HCEC 1CT (cell line): ENCODE measurements at regions not wholly inside any gene's neighbourhood (a gene's known extent, or its start where the extent isn't known, plus 50 kb on each side); places are given as distances from the start of the nearest gene placed in this dataset.
"Not testable (repeated sequence)": the region's sequence is repeated elsewhere in the genome, so short reads cannot be mapped to it uniquely, and the experiment has no call there.

ENCODE experiments used
- DNase-seq: peaks from one replicate; pipeline ENCODE4 v3.0.0-alpha.2; 2017

DNA sequence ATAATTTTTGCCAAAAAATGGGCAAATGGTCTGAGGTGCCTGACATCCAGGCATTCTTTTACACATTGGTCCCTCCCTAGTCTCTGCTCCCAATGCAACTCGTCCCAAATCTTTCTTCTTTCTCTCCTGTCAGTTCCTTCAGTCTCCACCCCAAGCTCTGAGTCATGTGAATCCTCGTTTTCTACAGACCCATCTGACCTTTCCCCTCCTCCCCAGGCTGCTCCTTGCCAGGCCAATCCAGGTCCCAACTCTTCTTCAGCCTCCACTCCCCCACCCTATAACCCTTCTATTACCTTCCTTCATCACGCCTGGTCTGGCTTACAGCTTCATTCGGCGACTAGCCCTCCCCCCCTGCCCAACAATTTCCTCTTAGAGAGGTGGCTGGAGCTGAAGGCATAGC is 55.3 kb downstream of the BBS10 start:
- DNase-seq, result not testable (repeated sequence)

DNA sequence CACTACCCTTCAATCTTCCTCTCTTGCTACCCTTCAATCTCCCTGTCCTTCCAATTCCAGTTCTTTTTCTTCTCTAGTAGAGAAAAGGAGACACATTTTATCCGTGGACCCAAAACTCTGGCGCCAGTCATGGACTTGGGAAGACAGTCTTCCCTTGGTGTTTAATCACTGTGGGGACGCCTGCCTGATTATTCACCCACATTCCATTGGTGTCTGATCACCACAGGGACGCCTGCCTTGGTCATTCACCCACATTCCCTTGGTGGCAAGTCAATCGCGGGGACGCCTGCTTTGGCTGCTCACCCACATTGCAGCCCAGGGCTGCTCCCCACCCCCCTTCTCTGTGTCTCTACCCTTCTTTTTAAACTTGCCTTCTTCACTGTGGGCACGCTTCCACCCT is 55.9 kb downstream of the BBS10 start:
- DNase-seq, result not testable (repeated sequence)

DNA sequence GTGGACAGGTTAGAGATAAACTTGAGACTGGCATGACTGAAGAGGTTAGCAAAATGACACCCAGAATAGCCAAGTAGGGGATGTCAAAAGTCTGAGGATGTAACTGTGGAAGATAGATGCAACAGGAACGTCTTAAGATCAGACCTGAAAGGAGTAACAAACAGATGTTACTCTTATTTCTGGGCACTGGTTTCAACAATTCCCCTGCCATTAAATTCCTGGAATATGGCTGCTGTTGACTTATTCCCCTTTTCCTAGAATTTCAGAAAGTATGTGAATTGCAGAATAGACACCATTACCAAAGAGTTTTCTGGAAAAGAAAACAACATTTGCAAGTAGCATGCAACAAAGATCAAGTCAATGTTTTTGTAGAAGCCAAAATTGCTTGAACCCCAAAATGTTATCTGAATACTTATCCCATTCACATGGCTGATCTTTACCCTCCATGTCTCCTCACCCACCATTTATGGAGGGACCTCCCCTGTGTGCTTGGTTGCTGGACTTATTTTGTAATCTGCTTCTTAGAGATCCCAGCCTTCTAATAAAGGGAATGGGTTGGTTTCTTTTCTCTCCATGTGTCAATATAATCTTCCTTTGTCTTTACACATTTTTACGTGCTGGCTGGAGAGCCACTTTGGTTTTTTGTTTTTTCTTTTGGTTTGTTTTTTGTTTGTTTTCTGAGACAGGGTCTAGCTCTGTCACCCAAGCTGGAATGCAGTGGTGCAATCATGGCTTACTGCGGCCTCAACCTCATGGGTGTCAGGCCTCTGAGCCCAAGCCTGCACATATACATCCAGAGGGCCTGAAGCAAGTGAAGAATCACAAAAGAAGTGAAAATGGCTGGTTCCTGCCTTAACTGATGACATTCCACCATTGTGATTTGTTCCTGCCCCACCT is 57.0 kb downstream of the BBS10 start:
- DNase-seq, result no peak

DNA sequence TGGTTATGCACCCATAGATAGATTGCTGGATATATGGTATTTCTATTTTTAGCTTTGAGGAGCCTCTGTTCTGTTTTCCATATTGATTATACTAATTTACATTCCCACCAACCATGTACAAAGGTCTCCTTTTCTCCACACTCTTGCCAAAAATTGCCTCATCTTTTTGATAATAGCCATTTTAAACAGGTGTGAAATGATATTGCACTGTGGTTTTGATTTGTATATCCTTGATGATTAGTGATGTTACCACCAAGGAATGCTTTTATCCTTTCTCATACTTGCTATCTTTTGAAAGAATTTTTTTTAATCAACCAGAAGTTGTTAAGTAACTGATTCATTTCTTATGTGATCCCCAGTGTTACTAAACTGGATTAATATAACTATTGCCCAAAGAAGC is 60.0 kb downstream of the BBS10 start:
- peak; percentile 34 for DNase-seq

DNA sequence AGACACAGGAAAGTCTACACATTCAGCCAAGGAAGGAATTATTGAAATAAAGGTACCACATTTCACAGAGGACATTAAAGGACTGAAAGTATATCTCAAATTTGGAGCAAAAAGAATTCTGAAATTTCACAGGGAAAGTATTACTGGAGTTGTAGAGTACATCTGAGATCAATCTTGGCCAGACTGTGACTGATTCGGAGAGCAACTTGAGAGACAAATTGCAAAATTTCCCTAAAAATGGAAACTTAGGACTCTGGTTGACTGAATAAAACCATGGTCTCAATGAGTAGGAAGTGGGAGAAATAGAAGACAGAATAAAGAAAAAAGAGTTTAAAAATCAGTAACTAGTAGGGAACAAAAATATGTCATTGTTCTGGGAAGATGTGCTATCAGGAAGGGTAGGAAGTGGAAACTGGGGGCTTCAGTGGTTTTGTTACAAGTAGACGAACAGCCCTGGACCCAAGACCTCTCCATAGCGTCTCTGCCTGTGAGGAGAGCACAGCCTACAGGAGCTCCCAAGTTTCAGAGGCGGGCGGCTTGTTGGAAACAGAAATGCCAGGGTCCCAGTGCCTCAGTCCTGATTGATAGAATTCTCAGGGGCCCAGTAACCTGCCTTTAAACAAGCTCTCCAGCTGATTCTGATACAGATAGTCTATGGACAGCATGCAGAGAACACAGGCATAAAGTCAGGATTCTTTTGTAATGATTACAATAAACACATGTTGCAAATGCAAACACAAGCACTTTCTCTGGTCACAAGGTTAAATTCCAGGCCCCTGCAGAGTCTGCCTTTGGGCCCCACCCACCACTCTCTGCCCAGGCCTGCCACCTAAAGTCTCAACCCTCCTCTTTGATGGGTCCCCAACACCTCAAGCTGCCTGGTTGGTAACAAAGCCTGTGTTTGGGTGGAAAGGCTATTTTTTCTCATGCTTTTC is 63.1 kb downstream of the BBS10 start:
- DNase-seq, result peak; percentile 81

DNA sequence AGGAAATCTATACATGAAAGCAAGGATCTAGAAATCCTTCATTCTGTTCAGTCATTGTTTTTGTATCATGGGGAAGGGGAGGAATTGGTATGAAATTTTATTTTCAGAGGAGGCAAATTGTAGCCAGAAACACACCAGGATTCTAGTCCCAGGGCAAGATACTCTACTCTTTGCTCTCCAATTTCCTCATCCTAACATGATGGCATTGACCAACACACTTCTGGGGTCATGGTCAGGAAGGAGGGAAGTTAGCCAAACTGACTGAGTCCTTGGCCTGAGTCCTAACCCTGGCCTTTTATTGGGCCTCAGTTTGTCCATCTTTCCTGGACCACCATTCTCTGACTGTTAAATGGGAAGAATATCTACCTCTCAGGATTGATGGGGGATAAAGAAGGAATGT is 65.5 kb downstream of the BBS10 start:
- no peak for DNase-seq

DNA sequence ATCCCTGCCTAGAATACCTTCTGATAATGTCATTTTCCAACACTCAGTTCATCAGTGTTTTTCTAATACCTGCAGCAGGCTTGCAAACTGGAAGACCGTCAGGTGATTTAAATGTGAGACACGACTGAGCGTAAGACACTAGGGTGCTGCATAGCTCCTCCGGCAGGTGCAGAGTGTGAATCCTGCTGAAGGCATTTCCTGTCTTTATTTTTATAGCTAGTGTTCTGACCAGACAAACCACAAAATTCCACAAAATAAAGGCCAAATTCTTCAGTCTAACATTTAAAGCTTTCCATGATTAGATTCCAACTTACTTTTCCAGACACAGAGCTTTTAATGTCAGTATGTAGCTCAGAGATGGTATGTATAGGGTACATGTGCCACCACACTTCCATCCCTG is 70.7 kb downstream of the BBS10 start:
- peak; percentile 81 for DNase-seq

DNA sequence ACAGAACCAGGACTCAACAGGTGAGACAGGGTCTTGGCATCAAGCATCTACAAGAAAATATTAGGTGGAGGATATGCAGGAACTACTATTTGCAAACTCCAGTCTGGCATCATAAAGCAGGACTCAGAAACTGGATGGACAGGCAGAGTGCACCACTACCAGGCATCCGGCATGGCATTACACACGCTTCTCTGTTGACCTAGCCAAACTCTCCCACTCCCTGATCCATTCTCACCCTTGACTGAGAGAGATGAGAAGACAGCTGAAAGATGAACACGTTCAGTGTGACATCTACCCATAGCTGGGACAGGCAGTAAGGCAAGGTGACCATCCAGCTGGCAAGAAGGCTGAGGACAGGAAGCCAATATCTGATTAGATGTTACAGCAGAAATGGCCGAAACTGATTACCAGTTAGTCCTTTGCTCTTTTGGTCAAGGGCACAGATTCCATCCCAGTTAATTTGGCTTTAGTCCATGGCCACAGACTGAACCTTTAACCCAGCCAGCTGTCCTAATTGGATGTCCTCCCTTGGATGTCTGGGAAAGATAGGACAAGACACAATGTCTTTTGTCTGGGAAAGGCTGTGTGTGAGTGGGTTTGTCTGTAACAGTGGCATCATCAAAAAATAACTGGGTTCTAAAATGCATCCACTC is 71.6 kb downstream of the BBS10 start:
- DNase-seq, result no peak

DNA sequence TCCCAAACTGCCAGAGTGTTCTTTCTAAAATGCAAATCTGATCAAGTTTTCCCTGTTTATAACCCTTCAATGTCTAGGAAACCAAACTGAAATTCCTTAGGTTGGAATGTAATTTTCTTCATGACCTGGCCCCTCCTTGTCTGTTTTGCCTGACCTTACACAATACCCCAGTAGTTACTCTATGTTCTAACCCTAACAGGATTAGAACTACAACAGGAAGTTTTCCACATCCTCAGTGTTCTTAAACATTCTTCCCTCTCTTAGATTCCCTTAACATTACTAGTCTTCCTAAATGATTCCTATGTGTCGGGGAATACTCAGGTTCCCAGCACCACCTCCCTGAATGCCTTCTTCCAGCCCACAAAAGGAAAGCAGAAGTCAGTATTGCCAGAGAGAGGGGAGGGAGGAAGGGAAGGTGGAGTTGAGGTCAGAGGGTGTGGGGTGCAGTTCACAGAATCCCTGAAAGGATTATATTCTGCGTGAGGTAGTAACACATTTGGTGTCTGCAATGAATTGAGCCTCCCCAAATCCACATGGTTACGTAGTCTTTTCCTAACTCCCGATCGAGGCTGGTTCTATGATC is 72.6 kb downstream of the BBS10 start:
- DNase-seq, result peak; percentile 59

DNA sequence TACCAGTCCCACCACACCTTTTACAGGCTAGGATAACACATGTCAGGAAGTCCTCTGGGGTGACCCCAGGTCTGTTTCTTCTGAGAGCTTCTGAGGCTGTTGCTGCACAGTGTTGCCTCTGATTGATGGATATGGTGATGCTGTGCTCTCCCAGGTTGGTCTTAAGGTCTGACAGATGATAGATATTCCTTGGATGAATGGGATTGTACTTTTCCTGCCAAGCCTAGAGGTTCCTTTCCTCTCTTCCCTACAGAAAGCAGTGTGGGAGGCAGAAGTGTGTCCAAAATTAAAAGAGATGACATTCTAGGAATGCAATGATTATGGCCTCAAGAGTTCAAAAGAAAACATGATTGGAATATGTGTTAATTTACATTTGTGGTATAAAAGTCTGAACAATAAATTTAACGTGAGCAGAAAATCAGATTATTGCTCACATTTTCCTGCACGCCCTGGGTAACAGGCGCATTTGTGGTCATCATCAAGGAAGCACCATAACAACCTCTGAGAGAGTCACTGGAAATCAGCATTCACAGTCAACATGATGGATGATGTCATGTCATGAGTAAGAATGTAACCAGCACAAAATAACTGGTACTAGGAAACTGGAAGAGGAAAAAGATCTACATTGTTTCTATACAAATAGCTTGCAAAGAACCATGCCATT is 73.7 kb downstream of the BBS10 start:
- DNase-seq, result peak; percentile 57

DNA sequence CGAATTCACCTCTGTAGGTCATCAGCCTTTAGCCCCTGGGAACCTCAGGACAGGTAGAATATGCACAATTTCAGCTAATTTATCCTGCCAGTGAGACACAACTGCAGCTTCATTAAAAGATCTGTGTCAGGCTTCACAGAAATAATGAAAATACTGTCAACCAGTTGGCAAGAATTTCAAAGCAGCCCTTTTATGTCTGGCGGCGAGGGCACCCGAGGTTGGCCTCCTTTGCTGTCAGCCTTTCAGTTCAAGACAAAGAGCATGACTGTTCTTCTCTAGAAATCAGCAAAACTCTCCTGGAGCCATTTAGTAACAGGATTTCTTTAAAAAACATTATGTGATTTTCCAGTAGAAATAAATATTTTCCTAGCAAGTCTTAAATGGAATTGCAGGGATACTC is 75.9 kb downstream of the BBS10 start:
- no peak for DNase-seq

DNA sequence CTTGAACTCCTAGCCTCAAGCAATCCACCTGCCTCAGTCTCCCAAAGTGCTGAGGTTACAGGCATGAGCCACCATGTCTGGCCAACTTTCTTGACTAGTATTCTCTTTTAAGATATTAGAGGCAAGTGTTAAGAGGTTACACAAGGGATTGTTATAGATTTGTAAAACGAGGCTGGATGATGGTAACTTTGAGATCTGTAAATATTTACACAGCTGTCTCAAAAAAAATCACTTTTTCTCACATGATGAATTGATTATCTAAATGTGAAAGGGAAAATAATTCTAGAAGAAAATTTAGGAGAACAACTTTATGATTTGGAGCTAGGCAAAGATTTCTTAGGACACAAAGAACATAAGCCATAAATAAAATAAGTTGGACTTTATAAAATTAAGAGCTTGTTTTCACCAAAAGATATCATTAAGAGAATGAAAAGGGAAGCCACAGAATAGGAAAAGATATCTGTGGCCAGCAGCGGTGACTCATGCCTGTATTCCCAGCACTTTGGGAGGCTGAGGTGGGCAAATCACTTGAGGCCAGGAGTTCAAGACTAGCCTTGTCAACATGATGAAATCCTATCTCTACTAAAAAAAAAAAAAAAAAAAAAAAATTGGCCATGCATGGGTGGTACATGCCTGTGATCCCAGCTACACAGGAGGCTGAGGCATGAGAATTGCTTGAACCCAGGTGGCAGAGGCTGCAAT is 77.4 kb downstream of the BBS10 start:
- DNase-seq, result no peak

DNA sequence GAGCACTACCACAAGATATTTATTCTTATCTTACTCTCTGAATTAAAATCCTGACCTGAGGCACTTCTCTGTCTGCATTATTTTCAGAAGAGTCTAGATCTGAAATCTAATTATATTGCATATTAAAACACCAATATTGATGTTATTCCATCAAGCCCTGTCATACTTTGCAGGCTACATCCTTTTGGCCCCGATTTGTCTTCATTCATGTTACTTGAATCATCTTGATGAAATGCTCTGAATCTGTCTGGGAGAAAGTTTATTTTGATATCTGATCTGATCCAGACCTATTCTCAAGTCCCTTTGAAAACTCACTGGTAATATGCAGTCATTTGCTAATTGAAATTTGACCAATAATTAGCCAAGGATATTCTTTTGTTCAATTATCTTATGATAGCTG is 79.9 kb downstream of the BBS10 start:
- DNase-seq, result peak; percentile 70

DNA sequence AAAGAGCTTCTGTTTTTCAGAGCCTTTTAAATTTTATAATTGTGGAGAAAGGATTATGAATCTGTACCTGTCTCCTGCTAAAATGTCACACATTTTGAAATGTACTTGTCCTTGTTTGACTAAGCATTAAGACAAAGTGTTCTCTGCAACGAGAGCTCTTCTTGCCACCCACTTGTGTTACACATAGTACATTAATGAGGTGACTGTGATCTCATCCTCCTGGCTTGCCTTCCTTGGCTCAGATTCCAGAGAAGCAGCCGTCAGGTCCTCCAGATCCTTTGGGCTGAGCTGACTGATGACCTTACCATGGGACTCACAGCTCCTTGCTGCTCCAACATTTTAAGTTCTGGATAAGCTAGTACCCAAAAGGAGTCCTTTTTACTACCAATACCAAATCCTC is 81.4 kb downstream of the BBS10 start:
- peak; percentile 91 for DNase-seq

DNA sequence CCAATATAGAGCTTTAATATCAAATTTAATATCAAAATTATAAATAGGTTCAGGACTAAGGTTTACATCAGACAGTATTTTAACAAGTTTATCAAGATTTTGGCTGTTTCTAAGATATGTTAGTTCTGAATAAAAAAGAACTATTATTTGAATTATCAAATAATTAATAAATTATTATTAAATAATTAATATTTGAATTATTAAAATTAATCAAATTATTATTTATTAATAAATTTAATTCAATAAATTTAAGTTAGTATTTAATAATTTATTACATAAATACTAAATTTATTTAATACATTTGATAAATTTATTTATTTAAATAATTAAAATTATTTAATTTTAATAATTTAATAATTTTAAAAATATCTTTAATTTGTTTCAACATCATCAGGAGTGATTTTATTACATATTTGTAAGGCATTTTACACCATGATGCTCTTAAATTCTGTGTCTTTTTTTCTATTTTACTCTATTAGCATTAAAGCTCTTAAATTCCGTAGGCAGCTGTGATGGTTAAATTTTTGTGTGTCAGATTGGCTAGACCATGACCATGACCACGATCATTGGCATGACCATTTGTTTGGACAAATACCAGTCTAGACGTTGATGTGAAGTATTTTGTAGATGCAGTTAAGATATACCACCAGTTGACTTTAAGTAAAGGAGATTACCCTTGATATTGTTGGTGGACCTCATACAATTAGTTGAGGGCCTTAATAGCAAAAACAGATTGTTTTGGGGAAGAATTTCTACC is 82.6 kb downstream of the BBS10 start:
- no peak for DNase-seq

DNA sequence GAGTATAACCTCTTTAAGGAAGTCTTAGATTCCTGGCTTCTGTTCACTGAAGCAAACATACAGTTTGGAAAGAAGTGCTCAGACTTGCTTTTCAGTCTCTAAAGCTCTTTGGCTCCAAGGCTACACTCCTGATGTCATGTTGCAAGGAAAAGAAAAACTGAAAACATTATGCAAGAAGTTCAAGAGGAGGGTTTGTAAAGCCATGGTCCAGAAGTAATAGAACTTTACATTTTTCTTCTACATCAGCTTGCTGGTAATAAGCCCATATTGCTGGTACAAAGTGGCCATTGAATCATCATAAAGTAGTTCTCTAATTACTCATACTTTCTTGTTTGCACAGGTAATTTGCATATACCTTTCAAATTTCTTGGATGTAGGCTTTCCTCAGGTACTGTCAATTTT is 83.6 kb downstream of the BBS10 start:
- no peak for DNase-seq

DNA sequence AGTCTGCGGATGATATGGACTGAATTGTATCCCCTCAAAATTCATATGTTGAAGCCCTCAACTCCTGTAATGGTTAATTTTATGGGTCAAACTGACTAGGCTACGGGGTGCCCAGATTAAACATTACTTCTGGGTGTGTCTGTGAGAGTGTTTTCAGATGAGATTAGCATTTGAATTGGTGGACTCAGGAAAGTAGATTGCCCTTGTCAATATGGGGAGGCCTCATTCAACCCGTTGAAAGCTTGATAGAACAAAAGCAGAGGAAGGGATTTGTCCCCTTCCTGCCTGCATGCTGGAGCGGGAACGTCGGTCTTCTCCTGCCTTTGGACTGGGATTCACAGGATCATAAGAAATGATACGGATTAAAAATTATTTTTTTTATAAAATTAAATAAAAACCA is 84.5 kb downstream of the BBS10 start:
- no peak for DNase-seq

DNA sequence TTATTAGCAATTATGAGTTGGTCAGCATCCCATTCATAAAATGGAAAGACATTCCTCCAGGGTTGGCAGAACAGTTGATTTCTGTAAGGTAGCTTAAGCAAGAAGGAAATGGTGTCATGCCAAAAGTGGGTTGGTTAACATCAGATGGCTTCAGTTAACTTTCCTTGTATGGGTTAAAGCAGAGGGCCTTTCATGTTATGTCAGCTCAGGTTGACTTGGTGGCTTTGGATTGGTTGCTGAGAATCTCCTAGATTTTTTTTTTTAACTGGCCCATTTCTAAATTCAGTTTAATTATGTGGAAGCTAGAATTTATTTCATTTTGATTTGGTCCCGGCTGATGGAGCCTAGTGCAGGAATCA is 87.8 kb downstream of the BBS10 start:
- peak; percentile 74 for DNase-seq

DNA sequence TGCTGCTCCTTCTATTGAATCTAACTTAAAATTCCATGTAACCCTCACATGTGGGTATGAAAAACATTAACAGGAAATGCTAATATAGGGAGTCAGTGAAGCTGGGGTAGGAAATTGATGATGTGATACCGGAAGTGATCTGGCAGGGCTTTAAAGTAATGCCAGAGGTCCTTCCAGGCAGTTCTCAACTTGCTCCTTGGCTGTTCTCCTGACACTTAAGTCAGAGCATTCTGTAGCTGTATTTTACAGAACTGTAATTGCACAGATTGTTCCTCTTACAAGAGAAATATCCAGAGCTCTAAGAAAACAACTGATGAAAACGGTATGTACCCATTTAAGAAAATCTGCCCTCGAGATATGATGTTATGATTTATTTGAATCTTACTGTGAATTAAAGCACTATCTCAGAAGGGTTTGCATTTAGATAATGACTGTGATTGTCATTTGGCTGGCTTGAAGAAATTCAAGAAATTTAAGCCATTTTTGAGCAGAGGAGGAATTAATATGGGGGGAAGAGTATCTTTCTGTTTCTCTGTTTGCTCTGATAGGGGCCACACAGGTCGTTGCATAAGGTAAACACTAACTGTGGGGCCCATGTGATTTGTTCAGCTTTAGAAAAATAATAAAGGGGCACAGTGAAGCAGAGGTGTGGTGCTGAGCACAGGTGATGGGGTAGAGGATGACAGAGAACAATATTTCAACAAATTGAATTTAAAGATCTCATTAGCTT is 88.4 kb downstream of the BBS10 start:
- DNase-seq, result peak; percentile 96

DNA sequence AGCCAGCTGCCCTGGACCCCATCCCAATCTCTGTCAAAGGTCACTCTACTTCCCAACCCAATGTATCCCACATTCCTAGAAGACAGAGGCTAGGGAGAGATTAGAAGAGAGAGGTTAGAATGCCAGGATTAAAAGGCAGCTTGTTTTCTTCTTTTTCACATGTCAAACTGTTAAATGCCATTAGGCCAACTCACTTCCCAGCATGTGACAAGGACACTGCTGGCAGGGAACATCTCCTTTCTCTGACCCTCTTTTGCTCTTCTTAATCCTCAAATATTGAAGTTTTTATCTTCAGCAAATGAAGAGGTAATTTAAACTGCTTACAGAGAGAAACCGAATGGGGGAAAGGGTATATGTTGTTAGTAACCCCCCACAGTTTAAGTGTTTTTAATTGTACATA is 89.1 kb downstream of the BBS10 start:
- DNase-seq, result peak; percentile 70
